ENCODE measurements at regions not wholly inside any gene's neighbourhood (a gene's known extent, or its start where the extent isn't known, plus 50 kb on each side); places are given as distances from the start of the nearest gene placed in this dataset.

GRCh38 chr18:55695091-55695490 is 107.1 kb upstream of the TCF4 start:
- no peaks in the 10 kb centered on the region for H3K9me3 ChIP-seq
- intact Hi-C loops (cut with DNase I) = no loop called here
- TF ChIP-seq CTCF (IDR thresholded peaks at IDR 0.05) (no peak), POLR2A (IDR thresholded peaks at IDR 0.05) (no peak)
- no peaks in the 10 kb centered on the region for H3K4me1 ChIP-seq
- no peak for DNase-seq
- H3K4me3 ChIP-seq (replicated peaks in 1 of 3) = no peak overlapping the region
- no peak overlapping the region for H3K27ac ChIP-seq
- no peaks in the 10 kb centered on the region for H3K36me3 ChIP-seq
- no peaks in the 10 kb centered on the region for H3K27me3 ChIP-seq

- Histone ChIP-seq H3K27me3 (no peaks in the 10 kb centered on the region), H3K4me1 (no peaks in the 10 kb centered on the region), H3K9me3 (no peaks in the 10 kb centered on the region), H3K36me3 (no peaks in the 10 kb centered on the region), H3K4me3 (replicated peaks in 1 of 3) (no peak overlapping the region), H3K27ac (no peak overlapping the region)
- DNase-seq = no peak
- WGBS, 2 donors = 79 to 91% methylated on average over 1 of the region's 1 CpG
- TF ChIP-seq CTCF (IDR thresholded peaks at IDR 0.05) = no peak
- no peak for TF ChIP-seq POLR2A (IDR thresholded peaks at IDR 0.05)
- intact Hi-C loops (cut with DNase I) = no loop called here
Measured at GRCh38 chr18:55694291-55694690, 106.3 kb upstream of the TCF4 start.

GRCh38 chr18:55688030-55688429 is 100.0 kb upstream of the TCF4 start:
- TF ChIP-seq POLR2A (IDR thresholded peaks at IDR 0.05) = no peak
- TF ChIP-seq CTCF (IDR thresholded peaks at IDR 0.05) = no peak
- WGBS, 2 donors = 72 to 85% methylated on average over 4 of the region's 4 CpGs
- DNase-seq = no peak
- Histone ChIP-seq H3K27me3 (no peaks in the 10 kb centered on the region), H3K4me3 (replicated peaks in 1 of 3) (no peak overlapping the region), H3K36me3 (no peaks in the 10 kb centered on the region), H3K4me1 (no peaks in the 10 kb centered on the region), H3K9me3 (no peaks in the 10 kb centered on the region), H3K27ac (no peak overlapping the region)
- intact Hi-C loops (cut with DNase I) = no loop called here

- no peaks in the 10 kb centered on the region for H3K27me3 ChIP-seq
- DNase-seq = no peak
- TF ChIP-seq CTCF (IDR thresholded peaks at IDR 0.05) = no peak
- no peak for TF ChIP-seq POLR2A (IDR thresholded peaks at IDR 0.05)
- no peak overlapping the region for H3K4me3 ChIP-seq (replicated peaks in 1 of 3)
- 89 to 95% methylated on average over 3 of the region's 3 CpGs for WGBS, 2 donors
- H3K4me1 ChIP-seq = no peaks in the 10 kb centered on the region
- H3K36me3 ChIP-seq = no peaks in the 10 kb centered on the region
- no peaks in the 10 kb centered on the region for H3K9me3 ChIP-seq
- no peak overlapping the region for H3K27ac ChIP-seq
- intact Hi-C loops (cut with DNase I) = no loop called here
Measured at GRCh38 chr18:55687106-55687505, 99.1 kb upstream of the TCF4 start.

GRCh38 chr18:55685638-55686037 is 97.6 kb upstream of the TCF4 start:
- TF ChIP-seq POLR2A (IDR thresholded peaks at IDR 0.05) (no peak), CTCF (IDR thresholded peaks at IDR 0.05) (no peak)
- no peaks in the 10 kb centered on the region for H3K36me3 ChIP-seq
- no peak for DNase-seq
- H3K4me1 ChIP-seq = no peaks in the 10 kb centered on the region
- no peak overlapping the region for H3K4me3 ChIP-seq (replicated peaks in 1 of 3)
- H3K27ac ChIP-seq = no peak overlapping the region
- intact Hi-C loops (cut with DNase I) = no loop called here
- no peaks in the 10 kb centered on the region for H3K9me3 ChIP-seq
- no peaks in the 10 kb centered on the region for H3K27me3 ChIP-seq
